Right lobe of liver (tissue), 6 donors: ENCODE measurements at regions not wholly inside any gene's neighbourhood (a gene's known extent, or its start where the extent isn't known, plus 50 kb on each side); places are given as distances from the start of the nearest gene placed in this dataset.
"Not testable (repeated sequence)": the region's sequence is repeated elsewhere in the genome, so short reads cannot be mapped to it uniquely, and the experiment has no call there.

Source experiments
- ATAC-seq, 4 donors: fragments of 200-7000 bp; cut with Tn5 transposase; one replicate each; pipeline ENCODE4 v1.9.1; 2020; ENCODE audit warnings: mild to moderate bottlenecking in 4 of 4, moderate library complexity in 4 of 4
- DNase-seq, 3 donors: peaks; one replicate each; pipeline ENCODE4 v3.0.0-alpha.2; 2020
- H3K27ac ChIP-seq, 3 donors: fragments of 200-600 bp; one replicate each; pipeline ENCODE4 v1.8.0; 2022
- H3K27me3 ChIP-seq, 2 donors: fragments of 200-600 bp; one replicate each; pipeline ENCODE4 v1.8.0; 2022
- H3K36me3 ChIP-seq, 4 donors: fragments of 200-600 bp; sonication (generic) in 1 of 4; one replicate each; pipeline versions ENCODE4 v1.5.1 to v1.8.0; 2017 to 2022; ENCODE audit warnings: control low read depth in 1 of 4
- H3K4me1 ChIP-seq, 4 donors: fragments of 200-600 bp; sonication (generic) in 1 of 4; one replicate each; pipeline versions ENCODE4 v1.5.1 to v1.8.0; 2017 to 2022; ENCODE audit warnings: control low read depth in 1 of 4
- H3K4me3 ChIP-seq, 3 donors: fragments of 200-600 bp; one replicate each; pipeline ENCODE4 v1.8.0; 2022
- H3K9me3 ChIP-seq, 4 donors: fragments of 200-600 bp; sonication (generic) in 1 of 4; one replicate each; pipeline versions ENCODE4 v1.5.1 to v1.8.0; 2017 to 2022; ENCODE audit warnings: control low read depth in 1 of 4
- POLR2A ChIP-seq: fragments of 450-650 bp; IDR thresholded peaks from one replicate; pipeline ENCODE4 v1.6.1; 2017; ENCODE audit warnings: antibody characterized with exemption, mild to moderate bottlenecking
- WGBS: methylation state at CpG from one replicate; pipeline ENCODE4 v1.1.6; 2018; ENCODE audit warnings: low coverage, low lambda C conversion rate; ENCODE audit not compliant: insufficient coverage; ENCODE audit errors: missing lambda C conversion rate; 5-methylcytosine and 5-hydroxymethylcytosine counted together
- intact Hi-C, 2 donors: fragments of 100-400 bp; cut with DNase I; formaldehyde crosslinking; loops; one replicate each; pipeline versions ENCODE4 v1.11.2 to v1.14.1; 2022
- TF ChIP-seq, protein P1 (sequence below), 4 donors: fragments of 200-600 bp in 3 of 4; fragments of 450-650 bp in 1 of 4; IDR thresholded peaks; one replicate each; pipeline versions ENCODE4 v1.5.1 to v1.8.0; 2016 to 2022; ENCODE audit warnings: antibody characterized with exemption in 4 of 4, mild to moderate bottlenecking in 2 of 4
- donor health status: DM: no; HTN: yes; CAD: no.
- donor health status: DM: no; HTN: no; CAD: no.
- donor health status: DM: no; HTN: no; CAD: no.
- donor health status: DM: no; HTN: yes; CAD: no.
- donor health status: DM: no; HTN: yes; CAD: no.

DNA sequence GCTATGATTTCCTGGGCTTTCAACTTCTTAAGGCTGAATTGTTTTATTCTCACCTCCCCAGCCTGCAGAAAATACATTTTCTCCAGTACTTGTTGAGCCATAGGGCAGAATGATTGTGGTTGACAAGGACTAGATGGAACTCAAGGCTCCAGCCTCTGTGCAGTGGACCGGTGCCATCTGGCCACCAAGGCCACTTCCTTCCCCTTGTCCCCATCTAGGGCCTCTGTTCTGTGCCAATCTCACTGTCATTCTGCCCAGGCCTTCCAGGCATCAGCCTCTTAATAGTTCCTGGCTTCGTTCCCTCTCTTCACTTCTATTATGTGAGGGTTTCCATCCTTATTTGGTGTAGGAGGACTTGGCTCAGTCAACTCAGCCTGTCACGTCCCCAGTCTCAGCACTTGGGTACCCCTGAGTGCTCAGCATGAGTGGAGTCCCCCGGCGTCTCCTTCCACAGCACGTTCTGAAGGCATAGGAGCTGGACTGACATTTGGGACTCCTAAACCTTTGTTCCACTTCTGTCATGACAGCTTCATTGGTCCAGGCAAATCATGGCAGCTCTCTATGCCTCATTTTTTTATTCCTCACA lies 4221.0 kb upstream of the OR11H1 start:
- intact Hi-C loops, H3K27me3 ChIP-seq, H3K9me3 ChIP-seq, H3K4me3 ChIP-seq, DNase-seq, H3K4me1 ChIP-seq, ATAC-seq, H3K36me3 ChIP-seq, H3K27ac ChIP-seq: not testable (repeated sequence)
- WGBS: 52% methylated on average over 6 of the region's 6 CpGs

DNA sequence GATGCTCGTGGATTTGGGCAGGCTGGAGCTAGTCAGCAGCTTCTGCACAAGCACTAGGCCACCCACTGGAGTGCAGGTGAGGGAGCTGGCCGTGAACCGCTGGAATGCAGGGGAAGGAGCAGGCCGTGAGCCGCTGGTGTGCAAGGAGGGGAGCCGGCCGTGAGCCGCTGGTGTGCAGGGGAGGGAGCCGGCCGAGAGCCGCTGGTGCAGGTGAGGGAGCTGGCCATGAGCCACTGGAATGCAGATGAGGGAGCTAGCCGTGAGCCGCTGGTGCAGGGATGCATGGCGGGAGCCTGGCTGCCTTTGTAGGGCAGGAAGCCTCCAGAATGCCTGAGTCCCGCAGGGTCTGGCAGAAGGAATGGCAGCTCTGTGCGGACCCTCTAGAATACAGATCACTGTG lies 4220.0 kb upstream of the OR11H1 start:
- TF ChIP-seq, protein P1, sequence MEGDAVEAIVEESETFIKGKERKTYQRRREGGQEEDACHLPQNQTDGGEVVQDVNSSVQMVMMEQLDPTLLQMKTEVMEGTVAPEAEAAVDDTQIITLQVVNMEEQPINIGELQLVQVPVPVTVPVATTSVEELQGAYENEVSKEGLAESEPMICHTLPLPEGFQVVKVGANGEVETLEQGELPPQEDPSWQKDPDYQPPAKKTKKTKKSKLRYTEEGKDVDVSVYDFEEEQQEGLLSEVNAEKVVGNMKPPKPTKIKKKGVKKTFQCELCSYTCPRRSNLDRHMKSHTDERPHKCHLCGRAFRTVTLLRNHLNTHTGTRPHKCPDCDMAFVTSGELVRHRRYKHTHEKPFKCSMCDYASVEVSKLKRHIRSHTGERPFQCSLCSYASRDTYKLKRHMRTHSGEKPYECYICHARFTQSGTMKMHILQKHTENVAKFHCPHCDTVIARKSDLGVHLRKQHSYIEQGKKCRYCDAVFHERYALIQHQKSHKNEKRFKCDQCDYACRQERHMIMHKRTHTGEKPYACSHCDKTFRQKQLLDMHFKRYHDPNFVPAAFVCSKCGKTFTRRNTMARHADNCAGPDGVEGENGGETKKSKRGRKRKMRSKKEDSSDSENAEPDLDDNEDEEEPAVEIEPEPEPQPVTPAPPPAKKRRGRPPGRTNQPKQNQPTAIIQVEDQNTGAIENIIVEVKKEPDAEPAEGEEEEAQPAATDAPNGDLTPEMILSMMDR (IDR thresholded peaks at IDR 0.05): no peak
- TF ChIP-seq POLR2A: no peak
- Histone ChIP-seq H3K36me3 (no peaks in the 10 kb centered on the region), H3K4me1 (no peaks in the 10 kb centered on the region), H3K9me3 (no peaks in the 10 kb centered on the region), H3K27ac (no peak overlapping the region), H3K4me3 (no peak overlapping the region), H3K27me3 (no peaks in the 10 kb centered on the region)
- intact Hi-C loops: no loop called here
- WGBS: 65% methylated on average over 7 of the region's 16 CpGs
- ATAC-seq: no peak
- DNase-seq: no peak

DNA sequence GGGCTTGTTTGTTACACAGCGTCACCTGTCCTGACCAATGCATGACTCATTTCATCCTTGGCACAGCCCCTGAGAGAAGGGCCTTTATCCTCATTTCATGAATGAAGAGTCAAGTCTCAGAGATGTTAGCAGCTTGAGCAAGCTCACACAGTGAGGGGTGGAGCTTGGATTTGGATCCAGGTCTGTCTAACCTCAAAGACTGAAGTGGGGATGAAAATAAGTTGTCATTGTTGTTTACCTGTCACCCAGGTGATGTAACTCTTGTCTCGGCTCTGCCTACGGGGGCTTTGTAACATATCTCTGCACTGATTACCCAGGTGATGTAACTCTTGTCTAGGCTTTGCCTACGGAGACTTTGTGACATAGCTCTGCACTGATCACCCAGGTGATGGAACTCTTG lies 4218.2 kb upstream of the OR11H1 start:
- H3K9me3 ChIP-seq, ATAC-seq, H3K27me3 ChIP-seq, H3K27ac ChIP-seq, DNase-seq, H3K4me3 ChIP-seq, H3K4me1 ChIP-seq, H3K36me3 ChIP-seq, intact Hi-C loops: not testable (repeated sequence)
- 39% methylated on average over 4 of the region's 4 CpGs for WGBS

DNA sequence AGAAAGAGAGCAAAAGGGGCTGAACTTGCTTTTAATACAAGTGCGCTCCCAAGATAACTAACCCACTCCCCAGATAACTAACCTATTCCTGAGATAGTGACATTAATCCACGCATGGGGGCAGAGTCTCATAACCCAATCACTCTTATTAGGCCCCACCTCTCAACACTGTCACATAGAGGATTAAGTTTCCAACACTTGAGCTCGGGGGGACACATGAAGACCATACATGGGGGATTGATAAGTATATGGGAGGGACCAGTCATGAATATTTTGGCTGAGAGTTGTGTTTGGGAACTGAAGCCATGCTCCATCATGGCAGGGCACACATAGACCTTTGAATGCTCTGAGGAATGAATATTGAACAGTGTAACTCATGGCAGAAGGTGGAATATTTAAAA lies 4217.3 kb upstream of the OR11H1 start:
- intact Hi-C loops, H3K27ac ChIP-seq, DNase-seq, H3K4me3 ChIP-seq, H3K4me1 ChIP-seq, H3K9me3 ChIP-seq, ATAC-seq, H3K36me3 ChIP-seq, H3K27me3 ChIP-seq: not testable (repeated sequence)
- 29% methylated on average over 3 of the region's 3 CpGs for WGBS

DNA sequence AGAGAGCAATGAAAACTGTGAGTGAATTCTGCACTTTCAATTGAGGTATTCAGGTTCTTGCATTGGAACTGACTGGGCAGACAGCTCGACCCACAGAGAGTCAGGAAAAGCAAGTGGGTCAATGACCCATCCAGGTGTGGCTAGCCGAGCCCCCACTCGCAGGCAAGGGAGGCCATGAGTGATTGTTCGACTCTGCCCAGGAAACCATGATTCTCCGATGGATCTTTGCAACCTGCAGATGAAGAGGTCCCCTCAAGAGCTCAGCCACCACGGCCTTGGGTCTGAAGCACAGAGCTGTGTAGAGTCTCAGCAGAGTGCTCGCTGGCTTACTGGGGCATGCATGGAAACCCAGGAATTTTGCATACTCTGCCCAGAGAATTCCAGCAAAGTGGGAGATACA lies 4215.4 kb upstream of the OR11H1 start:
- H3K36me3 ChIP-seq, H3K4me1 ChIP-seq, ATAC-seq, H3K27ac ChIP-seq, intact Hi-C loops, DNase-seq, H3K27me3 ChIP-seq, H3K4me3 ChIP-seq, H3K9me3 ChIP-seq: not testable (repeated sequence)
- 41% methylated on average over 6 of the region's 7 CpGs for WGBS

DNA sequence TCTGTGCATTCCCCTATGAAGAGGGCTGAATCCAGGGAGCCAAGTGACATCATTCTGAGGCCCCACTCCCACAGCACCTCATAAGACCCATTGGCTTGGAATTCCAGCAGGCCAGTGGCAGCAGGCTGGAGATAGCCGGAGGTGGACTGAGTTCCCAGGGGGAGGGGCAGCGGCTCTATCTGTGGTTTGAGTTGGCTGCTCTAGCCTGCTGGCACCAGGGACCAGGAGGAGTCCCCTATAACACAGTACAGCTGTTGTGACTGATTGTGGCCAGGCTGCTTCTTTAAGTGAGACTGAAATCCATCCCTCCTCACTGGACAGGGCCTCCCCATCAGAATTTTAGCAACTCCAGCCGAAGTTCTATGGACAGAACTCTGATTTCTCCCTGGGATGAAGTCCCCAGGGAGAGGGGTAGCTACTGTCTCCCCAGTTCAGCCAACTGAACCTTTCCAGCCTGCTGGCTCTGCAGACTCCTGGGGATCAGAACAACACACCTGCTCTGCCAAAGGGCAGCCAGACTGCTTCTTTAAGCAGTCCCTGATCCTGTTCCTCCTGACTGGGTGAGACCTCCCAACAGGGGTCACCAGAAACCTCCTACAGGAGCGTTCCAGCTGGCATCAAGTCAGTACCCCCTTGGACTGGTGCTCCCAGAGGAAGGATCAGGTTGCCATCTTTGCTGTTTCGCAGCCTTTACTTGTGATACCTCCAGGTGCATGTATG lies 4214.8 kb upstream of the OR11H1 start:
- ATAC-seq, H3K4me3 ChIP-seq, H3K27me3 ChIP-seq, H3K4me1 ChIP-seq, H3K9me3 ChIP-seq, H3K36me3 ChIP-seq, H3K27ac ChIP-seq, DNase-seq, intact Hi-C loops: not testable (repeated sequence)
- 37% methylated on average over 4 of the region's 5 CpGs for WGBS

DNA sequence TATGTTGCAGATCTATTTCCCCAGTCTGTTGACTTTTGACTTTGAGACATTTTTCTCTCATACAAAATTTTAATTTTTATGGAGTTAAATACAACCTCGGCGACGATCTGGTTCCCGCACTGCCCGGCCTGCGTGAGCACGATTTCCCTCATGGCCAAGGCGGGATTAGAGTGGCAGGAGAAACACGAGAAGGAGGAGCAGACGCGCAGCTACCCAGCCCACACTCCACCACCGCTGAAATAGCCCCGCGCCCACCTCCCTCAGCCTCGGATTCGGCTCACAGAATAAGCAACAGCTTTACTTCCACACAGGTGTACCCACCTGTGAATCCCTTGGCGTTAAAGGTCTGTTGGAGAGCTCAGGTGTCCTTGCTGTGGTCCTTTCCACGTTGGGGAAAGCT lies 4209.4 kb upstream of the OR11H1 start:
- intact Hi-C loops: not testable (repeated sequence)

DNA sequence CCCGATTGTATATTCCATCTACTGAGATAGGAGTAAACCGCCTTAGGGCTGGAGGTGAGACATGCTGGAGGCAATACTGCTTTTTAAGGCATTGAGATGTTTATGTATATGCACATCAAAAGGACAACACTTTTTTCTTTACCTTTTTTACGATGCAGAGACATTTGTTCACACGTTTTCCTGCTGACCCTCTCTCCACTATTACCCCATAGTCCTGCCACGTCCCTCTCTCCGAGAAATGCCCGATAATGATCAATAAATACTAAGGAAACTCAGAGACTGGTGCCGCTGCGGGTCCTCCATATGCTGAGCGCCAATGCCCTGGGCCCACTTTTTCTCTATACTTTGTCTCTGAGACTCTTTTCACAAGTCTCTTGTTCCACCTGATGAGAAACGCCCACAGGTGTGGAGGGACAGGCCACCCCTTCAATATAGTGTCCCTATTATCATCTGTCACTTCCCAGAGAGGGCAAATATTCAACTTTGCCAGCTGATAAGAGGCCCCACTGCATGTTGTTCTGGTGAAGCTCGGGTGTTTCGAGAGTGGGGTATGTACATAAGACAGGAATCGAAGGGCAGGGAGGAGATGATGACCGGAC lies 4203.5 kb upstream of the OR11H1 start:
- H3K4me3 ChIP-seq, H3K9me3 ChIP-seq, DNase-seq, ATAC-seq, intact Hi-C loops, H3K27ac ChIP-seq, H3K4me1 ChIP-seq, H3K27me3 ChIP-seq, H3K36me3 ChIP-seq: not testable (repeated sequence)
- 49% methylated on average over 15 of the region's 15 CpGs for WGBS

More for the DNA sequence above, 4209.4 kb upstream of the OR11H1 start:
- H3K9me3 ChIP-seq, H3K27ac ChIP-seq, H3K36me3 ChIP-seq, H3K27me3 ChIP-seq, ATAC-seq, H3K4me3 ChIP-seq, DNase-seq, H3K4me1 ChIP-seq: not testable (repeated sequence)
- 57% methylated on average over 18 of the region's 18 CpGs for WGBS
